Lung (tissue), 11 donors: ENCODE measurements at regions not wholly inside any gene's neighbourhood (a gene's known extent, or its start where the extent isn't known, plus 50 kb on each side); places are given as distances from the start of the nearest gene placed in this dataset.

Experiments
- ATAC-seq: fragments of 200-7000 bp; cut with Tn5 transposase; one replicate; pipeline ENCODE4 v1.9.1; 2020; ENCODE audit warnings: moderate number of reproducible peaks; ENCODE audit not compliant: insufficient read depth, low FRiP score
- DNase-seq, 3 donors: peaks; one replicate each; pipeline ENCODE4 v3.0.0-alpha.2; 2013 to 2017
- H3K27ac ChIP-seq, 2 donors: one replicate each; pipeline ENCODE4 v1.5.1; 2013; ENCODE audit warnings: mild to moderate bottlenecking in 2 of 2, moderate library complexity in 2 of 2, control low read depth in 1 of 2, inconsistent platforms in 1 of 2, low read depth in 1 of 2, low read length in 1 of 2
- H3K27me3 ChIP-seq, 3 donors: one replicate each; pipeline ENCODE4 v1.5.1; 2013; ENCODE audit warnings: low read length in 2 of 3; ENCODE audit not compliant: control insufficient read depth in 3 of 3, insufficient read depth in 3 of 3
- H3K36me3 ChIP-seq, 4 donors: one replicate each; pipeline ENCODE4 v1.5.1; 2013; ENCODE audit warnings: low read length in 4 of 4, mild to moderate bottlenecking in 1 of 4, moderate library complexity in 1 of 4; ENCODE audit not compliant: control insufficient read depth in 4 of 4, insufficient read depth in 4 of 4
- H3K4me1 ChIP-seq, 5 donors: one replicate each; pipeline ENCODE4 v1.5.1; 2013; ENCODE audit warnings: low read length in 5 of 5, mild to moderate bottlenecking in 2 of 5, moderate library complexity in 1 of 5; ENCODE audit not compliant: control insufficient read depth in 5 of 5, insufficient read depth in 5 of 5
- H3K4me3 ChIP-seq: one replicate; pipeline ENCODE4 v1.5.1; 2013; ENCODE audit warnings: mild to moderate bottlenecking, control low read depth, moderate library complexity
- H3K9ac ChIP-seq, 2 donors: one replicate each; pipeline ENCODE4 v1.5.1; 2013; ENCODE audit warnings: low read length in 2 of 2, control low read depth in 1 of 2; ENCODE audit not compliant: insufficient read depth in 1 of 2
- H3K9me3 ChIP-seq, 4 donors: one replicate each; pipeline ENCODE4 v1.5.1; 2013; ENCODE audit warnings: low read length in 3 of 4, mild to moderate bottlenecking in 1 of 4, moderate library complexity in 1 of 4; ENCODE audit not compliant: control insufficient read depth in 4 of 4, insufficient read depth in 3 of 4
- WGBS, 2 donors: extraction: QIAGEN DNeasy Blood & Tissue Kit; methylation state at CpG; one replicate each; pipeline ENCODE4 v1.1.7; 2013; 5-methylcytosine and 5-hydroxymethylcytosine counted together
- TF ChIP-seq, protein P1 (sequence below): IDR thresholded peaks from 2 replicates; pipeline ENCODE4 v1.5.1; 2012; ENCODE audit warnings: mild to moderate bottlenecking; ENCODE audit errors: control extremely low read depth, extremely low read depth
- donor health status: control.
- donor health status: control.
- donor health status: Bipolar disorder and iron deficiency.
- donor health status: healthy.
- donor health status: DM: yes; HTN: yes; CAD: no.

DNA sequence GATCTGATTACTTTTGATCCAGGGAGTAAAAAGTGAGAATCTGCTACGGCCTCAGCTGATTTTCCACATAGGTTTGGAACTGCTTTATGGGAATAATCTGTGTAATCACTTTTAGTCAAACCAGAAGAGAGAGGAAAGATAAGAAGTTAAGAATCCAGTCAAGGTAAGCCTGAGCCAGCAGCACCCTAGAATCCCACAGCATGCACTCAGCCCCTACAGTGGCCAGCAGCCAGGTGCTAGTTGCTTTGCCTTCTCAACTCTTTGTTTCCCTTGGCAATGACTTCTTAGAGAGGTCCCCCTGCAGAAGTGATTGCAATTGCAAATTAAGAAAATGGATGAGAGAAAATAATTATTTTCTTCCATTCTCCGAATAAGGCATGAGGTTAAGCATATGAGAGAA, 59.7 kb upstream of the TMED7 start:
- Histone ChIP-seq H3K27ac (no peak overlapping the region), H3K9me3 (no peaks in the 10 kb centered on the region), H3K27me3 (no peaks in the 10 kb centered on the region), H3K4me1 (peaks cover 0 to 26% (median 4%) of the 10 kb centered on the region in 5 donors), H3K36me3 (no peaks in the 10 kb centered on the region), H3K9ac (no peak overlapping the region), H3K4me3 (no peak overlapping the region)
- no peak for ATAC-seq
- WGBS, 2 donors, result 43 to 66% methylated on average over 2 of the region's 2 CpGs
- peak in 2 of 3 donors; percentile 28 to 57 for DNase-seq
- TF ChIP-seq, protein P1, sequence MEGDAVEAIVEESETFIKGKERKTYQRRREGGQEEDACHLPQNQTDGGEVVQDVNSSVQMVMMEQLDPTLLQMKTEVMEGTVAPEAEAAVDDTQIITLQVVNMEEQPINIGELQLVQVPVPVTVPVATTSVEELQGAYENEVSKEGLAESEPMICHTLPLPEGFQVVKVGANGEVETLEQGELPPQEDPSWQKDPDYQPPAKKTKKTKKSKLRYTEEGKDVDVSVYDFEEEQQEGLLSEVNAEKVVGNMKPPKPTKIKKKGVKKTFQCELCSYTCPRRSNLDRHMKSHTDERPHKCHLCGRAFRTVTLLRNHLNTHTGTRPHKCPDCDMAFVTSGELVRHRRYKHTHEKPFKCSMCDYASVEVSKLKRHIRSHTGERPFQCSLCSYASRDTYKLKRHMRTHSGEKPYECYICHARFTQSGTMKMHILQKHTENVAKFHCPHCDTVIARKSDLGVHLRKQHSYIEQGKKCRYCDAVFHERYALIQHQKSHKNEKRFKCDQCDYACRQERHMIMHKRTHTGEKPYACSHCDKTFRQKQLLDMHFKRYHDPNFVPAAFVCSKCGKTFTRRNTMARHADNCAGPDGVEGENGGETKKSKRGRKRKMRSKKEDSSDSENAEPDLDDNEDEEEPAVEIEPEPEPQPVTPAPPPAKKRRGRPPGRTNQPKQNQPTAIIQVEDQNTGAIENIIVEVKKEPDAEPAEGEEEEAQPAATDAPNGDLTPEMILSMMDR, result no peak

DNA sequence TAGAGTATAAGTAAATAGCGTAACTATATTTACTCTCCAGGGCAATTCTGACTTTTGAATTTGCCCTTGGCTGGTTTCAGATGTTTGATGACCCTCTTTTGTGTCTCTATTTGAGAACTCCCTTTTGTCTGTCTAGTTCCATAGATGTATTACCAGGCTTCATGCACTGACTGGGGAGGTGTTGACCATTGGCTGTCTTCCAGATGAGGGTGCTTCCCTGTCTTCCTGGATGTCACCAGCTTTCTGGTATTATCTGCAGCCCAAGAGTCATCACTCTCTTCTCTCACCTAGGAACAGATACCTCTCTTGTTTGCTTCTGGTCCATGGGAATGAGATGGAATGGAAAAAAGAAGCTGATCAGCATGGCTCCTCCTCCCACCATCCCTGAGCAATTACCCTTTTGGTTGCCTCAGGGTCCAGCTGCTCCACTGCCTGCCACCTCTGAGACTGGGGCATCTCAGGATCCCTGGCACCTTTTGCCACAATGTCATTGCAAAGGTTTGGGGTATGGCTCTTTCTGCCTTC, 58.7 kb upstream of the TMED7 start:
- H3K4me1 ChIP-seq, result peaks cover 0 to 26% (median 4%) of the 10 kb centered on the region in 5 donors
- no peaks in the 10 kb centered on the region for H3K27me3 ChIP-seq
- TF ChIP-seq, protein P1, result no peak
- no peak overlapping the region for H3K4me3 ChIP-seq
- H3K9ac ChIP-seq, result no peak overlapping the region
- DNase-seq (no peak), ATAC-seq (no peak)
- 95 to 97% methylated on average over 1 of the region's 1 CpG for WGBS, 2 donors
- H3K9me3 ChIP-seq, result no peaks in the 10 kb centered on the region
- no peaks in the 10 kb centered on the region for H3K36me3 ChIP-seq
- H3K27ac ChIP-seq, result no peak overlapping the region

DNA sequence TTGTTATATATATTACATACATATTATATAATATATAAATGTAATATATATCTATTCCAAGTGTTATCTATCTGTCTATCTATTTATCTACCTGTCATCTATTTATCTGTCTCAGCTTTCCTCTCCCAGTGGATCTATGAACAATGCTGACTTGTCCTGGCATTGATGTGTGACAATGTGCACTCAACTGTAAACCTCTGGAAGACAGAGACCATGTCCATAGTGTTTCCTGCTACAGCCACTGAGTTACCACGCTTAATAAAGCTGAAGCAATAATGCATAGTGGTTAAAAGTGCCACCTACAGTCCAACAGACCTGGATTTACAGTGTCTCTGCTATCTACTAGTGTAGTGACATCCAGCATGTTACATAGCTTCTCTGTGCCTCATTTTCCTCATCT, 57.2 kb upstream of the TMED7 start:
- TF ChIP-seq, protein P1, result no peak
- peak overlapping the region in 1 of 2 donors; percentile 23 for H3K9ac ChIP-seq
- H3K27ac ChIP-seq, result no peak overlapping the region
- H3K27me3 ChIP-seq, result no peaks in the 10 kb centered on the region
- no peaks in the 10 kb centered on the region for H3K9me3 ChIP-seq
- H3K36me3 ChIP-seq, result no peaks in the 10 kb centered on the region
- no peak for ATAC-seq
- H3K4me3 ChIP-seq, result no peak overlapping the region
- peaks cover 0 to 26% (median 4%) of the 10 kb centered on the region in 5 donors for H3K4me1 ChIP-seq
- no peak for DNase-seq
- WGBS, 2 donors, result 71 to 79% methylated on average over 1 of the region's 1 CpG
